ENCODE measurements at regions not wholly inside any gene's neighbourhood (a gene's known extent, or its start where the extent isn't known, plus 50 kb on each side); places are given as distances from the start of the nearest gene placed in this dataset.

- TF ChIP-seq CTCF (conservative IDR thresholded peaks at IDR 0.05): no peak
- H3K27ac ChIP-seq: no peak overlapping the region
Observed at GRCh38 chr10:128462844-128463243, 336.6 kb upstream of the MKI67 start.

- H3K27ac ChIP-seq: no peak overlapping the region
- TF ChIP-seq CTCF (conservative IDR thresholded peaks at IDR 0.05): no peak
Observed at GRCh38 chr10:128463991-128464760, 338.0 kb upstream of the MKI67 start.

GRCh38 chr10:128465697-128466096 is 339.5 kb upstream of the MKI67 start:
- TF ChIP-seq CTCF (conservative IDR thresholded peaks at IDR 0.05): no peak
- H3K27ac ChIP-seq: no peak overlapping the region

- no peak overlapping the region for H3K27ac ChIP-seq
- no peak for TF ChIP-seq CTCF (conservative IDR thresholded peaks at IDR 0.05)
Observed at GRCh38 chr10:128466831-128467371, 340.7 kb upstream of the MKI67 start.

- TF ChIP-seq CTCF (conservative IDR thresholded peaks at IDR 0.05): no peak
- peak overlapping the region; percentile 37; the same call in 1 of the 2 replicates for H3K27ac ChIP-seq
Observed at GRCh38 chr10:128468462-128468861, 342.2 kb upstream of the MKI67 start.

- TF ChIP-seq CTCF (conservative IDR thresholded peaks at IDR 0.05): no peak
Observed at GRCh38 chr10:128469515-128469914, 343.3 kb upstream of the MKI67 start.

GRCh38 chr10:128470321-128470965 is 344.2 kb upstream of the MKI67 start:
- TF ChIP-seq CTCF (conservative IDR thresholded peaks at IDR 0.05): no peak
- H3K27ac ChIP-seq: no peak overlapping the region

More at GRCh38 chr10:128469515-128469914, 343.3 kb upstream of the MKI67 start:
- no peak overlapping the region; the same call in 1 of the 2 replicates for H3K27ac ChIP-seq
